ENCODE measurements at regions not wholly inside any gene's neighbourhood (a gene's known extent, or its start where the extent isn't known, plus 50 kb on each side); places are given as distances from the start of the nearest gene placed in this dataset.

GRCh38 chr9:23160491-23160890 is 665.5 kb downstream of the ELAVL2 start:
- FAIRE-seq (no peak), DNase-seq (ENCODE audit: low spot score) (no peak)

GRCh38 chr9:23160952-23161469 is 665.0 kb downstream of the ELAVL2 start:
- DNase-seq (ENCODE audit: low spot score) (no peak), FAIRE-seq (no peak)

GRCh38 chr9:23162789-23163188 is 663.3 kb downstream of the ELAVL2 start:
- DNase-seq (ENCODE audit: low spot score): no peak
- FAIRE-seq: no peak

GRCh38 chr9:23171479-23171878 is 654.6 kb downstream of the ELAVL2 start:
- DNase-seq (ENCODE audit: low spot score) (no peak), FAIRE-seq (no peak)

- no peak for FAIRE-seq
- DNase-seq (ENCODE audit: low spot score): no peak
These were observed 653.8 kb downstream of the ELAVL2 start for GRCh38 chr9:23172206-23172605.

GRCh38 chr9:23172979-23173637 is 652.9 kb downstream of the ELAVL2 start:
- FAIRE-seq (no peak), DNase-seq (ENCODE audit: low spot score) (no peak)

- FAIRE-seq (no peak), DNase-seq (ENCODE audit: low spot score) (no peak)
These were observed 631.8 kb downstream of the ELAVL2 start for GRCh38 chr9:23194281-23194680.

GRCh38 chr9:23215688-23216087 is 610.4 kb downstream of the ELAVL2 start:
- no peak for FAIRE-seq
- DNase-seq (ENCODE audit: low spot score): no peak

- DNase-seq (ENCODE audit: low spot score) (no peak), FAIRE-seq (no peak)
These were observed 606.6 kb downstream of the ELAVL2 start for GRCh38 chr9:23219471-23219870.

GRCh38 chr9:23220171-23220570 is 605.9 kb downstream of the ELAVL2 start:
- FAIRE-seq: no peak
- DNase-seq (ENCODE audit: low spot score): no peak

GRCh38 chr9:23220957-23221356 is 605.1 kb downstream of the ELAVL2 start:
- no peak for FAIRE-seq

GRCh38 chr9:23229890-23230317 is 596.1 kb downstream of the ELAVL2 start:
- no peak for DNase-seq (ENCODE audit: low spot score)
- no peak for FAIRE-seq

More at GRCh38 chr9:23220957-23221356, 605.1 kb downstream of the ELAVL2 start:
- no peak for DNase-seq (ENCODE audit: low spot score)

- DNase-seq (ENCODE audit: low spot score): no peak
- no peak for FAIRE-seq
These were observed 593.2 kb downstream of the ELAVL2 start for GRCh38 chr9:23232831-23233230.

- DNase-seq (ENCODE audit: low spot score): no peak
- FAIRE-seq: no peak
These were observed 582.5 kb downstream of the ELAVL2 start for GRCh38 chr9:23243523-23243922.

- DNase-seq (ENCODE audit: low spot score) (no peak), FAIRE-seq (no peak)
These were observed 581.0 kb downstream of the ELAVL2 start for GRCh38 chr9:23245067-23245466.

GRCh38 chr9:23254404-23255184 is 571.4 kb downstream of the ELAVL2 start:
- FAIRE-seq: no peak
- no peak for DNase-seq (ENCODE audit: low spot score)

GRCh38 chr9:23255346-23255745 is 570.7 kb downstream of the ELAVL2 start:
- FAIRE-seq (no peak), DNase-seq (ENCODE audit: low spot score) (no peak)

GRCh38 chr9:23258569-23258968 is 567.5 kb downstream of the ELAVL2 start:
- FAIRE-seq: no peak

GRCh38 chr9:23278561-23278960 is 547.5 kb downstream of the ELAVL2 start:
- DNase-seq (ENCODE audit: low spot score) (no peak), FAIRE-seq (no peak)

More at GRCh38 chr9:23258569-23258968, 567.5 kb downstream of the ELAVL2 start:
- no peak for DNase-seq (ENCODE audit: low spot score)

GRCh38 chr9:23287390-23287789 is 538.6 kb downstream of the ELAVL2 start:
- no peak for FAIRE-seq
- no peak for DNase-seq (ENCODE audit: low spot score)

GRCh38 chr9:23288545-23288944 is 537.5 kb downstream of the ELAVL2 start:
- DNase-seq (ENCODE audit: low spot score): no peak
- no peak for FAIRE-seq

GRCh38 chr9:23290973-23291372 is 535.1 kb downstream of the ELAVL2 start:
- DNase-seq (ENCODE audit: low spot score): no peak
- FAIRE-seq: no peak

- FAIRE-seq (no peak), DNase-seq (ENCODE audit: low spot score) (no peak)
These were observed 523.8 kb downstream of the ELAVL2 start for GRCh38 chr9:23302281-23302680.

Data from urothelium cell line (cell line).